Coronary artery (tissue), 2 donors: ENCODE measurements at regions not wholly inside any gene's neighbourhood (a gene's known extent, or its start where the extent isn't known, plus 50 kb on each side); places are given as distances from the start of the nearest gene placed in this dataset.

ENCODE experiments used
- DNase-seq: peaks from one replicate; pipeline ENCODE4 v3.0.0-alpha.2; 2017; ENCODE audit warnings: low spot score
- H3K27ac ChIP-seq, 2 donors: fragments of 200-600 bp; sonication (generic); one replicate each; pipeline ENCODE4 v1.5.1; 2016 to 2019
- H3K4me3 ChIP-seq: fragments of 200-600 bp; sonication (generic); 2 replicates; pipeline ENCODE4 v1.5.1; 2016; ENCODE audit warnings: mild to moderate bottlenecking, moderate library complexity
- TF ChIP-seq, protein P1 (sequence below): fragments of 200-600 bp; sonication (generic); IDR thresholded peaks from one replicate; pipeline ENCODE4 v1.5.1; 2019; ENCODE audit warnings: antibody characterized with exemption

DNA sequence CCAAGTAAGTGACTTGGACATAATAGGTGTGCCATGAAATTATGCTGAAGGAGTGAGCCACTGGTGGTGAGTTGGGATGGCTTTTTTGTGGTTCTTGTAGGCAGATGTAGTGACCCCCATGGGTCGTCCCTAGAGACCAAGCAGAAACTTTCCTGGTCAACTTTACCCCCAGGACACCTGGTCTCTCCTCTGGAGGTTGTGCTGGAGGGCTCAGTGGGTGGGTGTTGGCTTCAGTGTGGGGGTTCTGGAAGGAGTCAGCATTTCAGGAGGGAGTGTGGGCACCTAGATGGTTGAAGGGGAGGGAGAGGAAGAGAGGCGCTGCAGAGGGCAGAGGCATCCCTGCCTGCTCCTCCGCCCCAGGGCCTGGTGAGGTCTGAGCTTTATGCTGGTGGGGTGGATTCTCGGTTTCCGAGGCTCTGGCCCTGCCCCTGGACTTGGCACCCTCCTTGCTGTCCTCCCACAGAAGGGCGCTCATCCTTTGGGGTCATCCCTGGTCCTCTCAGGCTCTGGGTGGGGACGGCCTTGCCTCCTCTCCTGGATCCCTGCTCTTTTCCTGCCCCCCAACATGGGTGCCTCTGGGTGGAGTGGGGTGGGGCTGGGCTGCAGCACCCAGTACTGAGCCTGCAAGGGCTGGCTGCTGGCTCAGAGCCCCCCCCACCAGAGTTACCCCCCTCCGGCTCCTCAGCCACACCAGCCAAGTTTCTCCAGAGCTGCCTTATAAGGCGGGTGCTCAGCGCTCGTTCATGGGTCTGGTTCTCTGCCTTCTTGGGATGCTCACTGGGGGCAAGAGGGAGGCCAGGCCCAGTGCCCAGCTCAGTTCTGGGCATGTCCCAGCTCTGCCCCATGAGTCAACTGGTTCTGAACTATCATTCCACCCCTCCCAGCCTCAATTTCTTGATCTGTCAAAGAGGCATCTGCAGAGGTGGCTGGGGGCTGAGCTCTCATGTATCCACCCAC, 266.8 kb downstream of the SEC14L1 start:
- H3K27ac ChIP-seq, result peak overlapping the region; percentile 91 to 92
- no peak overlapping the region for H3K4me3 ChIP-seq
- TF ChIP-seq, protein P1, sequence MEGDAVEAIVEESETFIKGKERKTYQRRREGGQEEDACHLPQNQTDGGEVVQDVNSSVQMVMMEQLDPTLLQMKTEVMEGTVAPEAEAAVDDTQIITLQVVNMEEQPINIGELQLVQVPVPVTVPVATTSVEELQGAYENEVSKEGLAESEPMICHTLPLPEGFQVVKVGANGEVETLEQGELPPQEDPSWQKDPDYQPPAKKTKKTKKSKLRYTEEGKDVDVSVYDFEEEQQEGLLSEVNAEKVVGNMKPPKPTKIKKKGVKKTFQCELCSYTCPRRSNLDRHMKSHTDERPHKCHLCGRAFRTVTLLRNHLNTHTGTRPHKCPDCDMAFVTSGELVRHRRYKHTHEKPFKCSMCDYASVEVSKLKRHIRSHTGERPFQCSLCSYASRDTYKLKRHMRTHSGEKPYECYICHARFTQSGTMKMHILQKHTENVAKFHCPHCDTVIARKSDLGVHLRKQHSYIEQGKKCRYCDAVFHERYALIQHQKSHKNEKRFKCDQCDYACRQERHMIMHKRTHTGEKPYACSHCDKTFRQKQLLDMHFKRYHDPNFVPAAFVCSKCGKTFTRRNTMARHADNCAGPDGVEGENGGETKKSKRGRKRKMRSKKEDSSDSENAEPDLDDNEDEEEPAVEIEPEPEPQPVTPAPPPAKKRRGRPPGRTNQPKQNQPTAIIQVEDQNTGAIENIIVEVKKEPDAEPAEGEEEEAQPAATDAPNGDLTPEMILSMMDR, result no peak
- no peak for DNase-seq

DNA sequence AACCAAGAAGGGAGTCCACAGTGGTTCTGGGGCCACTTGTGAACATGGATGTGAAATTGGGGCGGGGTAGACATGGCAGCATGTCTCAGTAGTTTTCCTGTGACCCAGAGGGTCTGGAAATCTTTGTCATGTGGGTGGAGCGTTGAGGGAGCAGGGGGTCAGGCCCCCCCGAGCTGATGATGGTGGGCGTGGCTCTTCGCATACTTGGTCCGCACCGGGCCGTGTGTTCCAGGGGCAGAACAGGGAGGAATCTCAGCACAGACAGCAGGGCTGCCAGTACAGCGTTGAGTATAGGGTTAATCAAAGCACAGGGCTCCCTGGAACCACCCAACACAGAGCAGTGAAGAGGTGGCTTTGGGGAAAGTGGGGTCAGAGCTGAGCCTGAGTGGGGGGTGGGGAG, 267.5 kb downstream of the SEC14L1 start:
- DNase-seq, result no peak
- Histone ChIP-seq H3K27ac (peak overlapping the region; percentile 91 to 92), H3K4me3 (no peak overlapping the region)
- TF ChIP-seq, protein P1, result no peak

DNA sequence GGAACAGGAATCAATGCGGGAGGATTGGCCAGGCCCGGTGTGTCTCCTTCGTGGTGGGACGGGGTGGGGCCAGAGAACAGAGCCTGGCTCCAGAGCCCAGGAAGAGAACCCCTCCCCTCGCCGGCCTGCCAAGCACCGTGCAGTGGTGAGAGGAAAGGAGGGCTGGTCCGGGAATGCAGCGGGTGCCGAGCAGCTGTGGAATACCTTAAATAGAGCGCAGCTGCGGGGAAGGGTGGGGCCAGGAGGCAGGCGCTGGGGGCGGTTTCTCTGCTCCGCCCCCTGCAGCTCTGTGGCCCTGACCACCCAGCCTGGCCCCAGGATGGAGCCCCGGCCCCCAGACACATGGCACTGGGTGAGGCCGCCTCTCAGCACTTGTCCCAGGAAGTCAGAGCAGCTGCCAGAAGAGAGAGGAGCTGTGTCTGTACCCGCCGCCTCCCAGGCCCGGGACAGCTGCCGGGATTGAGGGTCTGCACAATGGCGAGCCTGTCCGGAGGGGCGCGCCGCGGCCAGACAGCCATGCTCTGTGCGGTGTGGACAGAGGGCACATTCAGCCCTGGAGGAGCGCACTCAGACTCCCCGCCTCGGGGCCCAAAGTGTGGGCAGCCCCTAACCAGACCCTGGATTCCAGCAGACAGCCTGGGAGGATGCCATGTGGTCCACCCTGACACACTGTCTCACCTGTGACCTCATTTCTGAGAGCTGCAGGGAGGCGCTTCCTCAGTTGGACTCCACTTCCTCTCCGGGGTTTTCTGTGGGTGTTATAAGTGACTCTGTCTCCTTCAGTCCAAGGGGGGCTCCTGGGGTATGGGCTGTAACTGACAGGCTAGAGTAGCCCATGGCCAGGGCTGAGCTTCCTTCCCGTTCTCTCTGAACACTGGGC, 268.8 kb downstream of the SEC14L1 start:
- TF ChIP-seq, protein P1, result no peak
- Histone ChIP-seq H3K27ac (peak overlapping the region; percentile 91 to 92), H3K4me3 (peak overlapping the region; percentile 43)
- DNase-seq, result peak; percentile 88

DNA sequence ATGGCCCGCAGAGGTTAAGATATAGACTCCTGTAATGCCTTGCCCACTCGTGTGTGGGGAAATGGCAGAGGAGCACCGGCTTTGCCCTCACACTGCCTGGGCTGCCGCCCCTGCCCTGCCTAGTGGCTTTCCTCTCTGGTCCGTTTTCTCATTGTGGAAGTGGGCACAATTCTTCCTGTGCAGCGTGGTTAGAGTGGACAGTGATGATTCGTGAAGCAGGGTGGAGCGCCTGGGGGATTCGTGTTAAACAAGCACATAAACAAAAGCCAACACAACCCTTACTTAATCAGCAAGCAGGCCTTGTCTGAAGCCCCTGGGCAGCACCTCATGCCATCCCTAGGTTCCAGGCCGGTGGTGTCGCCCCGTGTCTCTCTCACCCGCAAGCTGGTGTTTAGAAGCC, 269.7 kb downstream of the SEC14L1 start:
- no peak for DNase-seq
- TF ChIP-seq, protein P1, result no peak
- H3K4me3 ChIP-seq, result no peak overlapping the region
- H3K27ac ChIP-seq, result peak overlapping the region; percentile 91 to 92

DNA sequence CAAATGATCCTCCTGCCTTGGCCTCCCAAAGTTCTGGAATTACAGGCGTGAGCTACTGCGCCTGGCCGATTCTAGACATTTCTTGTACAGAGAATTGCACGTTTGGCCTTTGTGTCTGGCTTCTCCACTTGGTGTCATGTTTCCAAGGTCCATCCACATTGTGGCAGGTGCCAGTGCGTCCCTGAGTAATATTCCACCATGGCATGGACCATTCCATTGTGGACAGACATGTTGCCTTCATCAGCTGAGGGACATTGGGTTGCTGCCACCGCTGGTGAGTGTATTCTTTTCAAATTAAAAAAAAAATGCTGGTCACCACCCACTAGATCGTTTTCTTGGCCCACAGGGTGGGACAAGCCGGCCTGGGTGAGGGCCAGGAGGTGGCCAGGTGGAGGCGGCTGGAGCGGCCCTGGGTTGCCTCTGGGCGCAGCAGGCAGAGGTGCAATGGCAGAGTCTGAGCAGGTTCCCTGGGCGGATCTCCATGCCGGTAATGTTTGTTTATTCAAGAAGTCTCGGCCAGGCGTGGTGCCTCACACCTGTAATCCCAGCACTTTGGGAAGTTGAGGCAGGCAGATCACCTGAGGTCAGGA, 274.1 kb downstream of the SEC14L1 start:
- Histone ChIP-seq H3K4me3 (no peak overlapping the region), H3K27ac (no peak overlapping the region)
- TF ChIP-seq, protein P1, result no peak
- no peak for DNase-seq

DNA sequence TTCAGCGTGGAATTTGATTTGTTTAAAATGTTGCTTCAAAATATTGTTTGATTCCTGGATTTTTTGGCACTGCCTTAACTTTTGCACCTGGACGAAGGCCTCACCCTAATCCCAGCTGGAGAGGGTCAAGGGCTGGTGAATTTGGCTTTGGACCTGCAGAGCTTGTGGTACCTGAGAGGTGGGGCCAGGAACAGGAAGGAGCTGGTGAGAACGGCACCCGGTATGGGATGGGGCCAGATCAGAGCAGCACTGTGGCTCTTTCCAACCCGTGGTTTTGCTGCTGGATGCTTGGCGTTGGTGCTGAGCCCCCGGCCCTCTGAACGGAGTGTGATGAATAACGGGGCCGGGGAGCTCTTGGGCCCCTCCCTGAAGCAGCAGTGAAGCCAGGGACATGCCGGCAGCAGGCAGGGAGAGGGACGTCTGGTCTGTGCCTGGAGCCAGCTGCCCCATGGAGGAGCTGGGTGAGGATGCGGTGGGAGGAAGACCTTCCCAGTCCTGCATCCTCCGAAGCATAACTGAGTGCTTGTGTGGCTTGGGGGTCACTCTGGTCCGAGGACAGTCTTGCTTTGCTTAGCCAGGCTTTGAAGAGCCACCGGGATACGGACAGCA, 275.4 kb downstream of the SEC14L1 start:
- H3K27ac ChIP-seq, result no peak overlapping the region
- H3K4me3 ChIP-seq, result no peak overlapping the region
- DNase-seq, result no peak
- TF ChIP-seq, protein P1, result no peak
